HCT116 (cell line): ENCODE measurements at regions not wholly inside any gene's neighbourhood (a gene's known extent, or its start where the extent isn't known, plus 50 kb on each side); places are given as distances from the start of the nearest gene placed in this dataset.

Source experiments
- ATAC-seq: fragments of 200-7000 bp; cut with Tn5 transposase; 2 replicates; pipeline ENCODE4 v1.9.1; 2020; ENCODE audit warnings: mild to moderate bottlenecking, moderate library complexity
- BruUV-seq: library from RNA; stranded (reverse); fragments of 400-500 nt; replicated peaks from 2 replicates; lab custom pipeline; 2021; lab: Mats Ljungman, UMichigan
- CTCF ChIA-PET: fragments of 300-600 bp; sonication (Branson Sonifier 250); formaldehyde crosslinking; loops from one replicate; lab custom pipeline; 2021; ENCODE audit warnings: antibody characterized with exemption; lab: Charles Lee
- POLR2A ChIA-PET: fragments of 300-600, 350-600 bp; sonication (Branson Sonifier 250); formaldehyde crosslinking; loops from one replicate; lab custom pipeline; 2021; ENCODE audit warnings: antibody characterized with exemption; lab: Charles Lee
- RAD21 ChIA-PET, 2 experiments: fragments of 300-600 bp; sonication (Branson Sonifier 250); formaldehyde crosslinking; loops; one replicate each; lab custom pipeline; 2023; ENCODE audit warnings: low total read pairs in 2 of 2; ENCODE audit not compliant: uncharacterized antibody in 2 of 2, unreplicated experiment in 2 of 2, low non-redundant PET in 1 of 2; lab: Charles Lee
- DNase-seq: peaks from one replicate; pipeline ENCODE4 v3.0.0-alpha.2; 2010; ENCODE audit warnings: low read depth, low spot score
- H2AFZ ChIP-seq: fragments of 200-600 bp; shearing (Covaris generic), sonication (generic); 2 replicates; pipeline ENCODE4 v1.6.1; 2017; ENCODE audit warnings: low read depth, mixed run types, mixed read lengths, antibody characterized with exemption, low read length; ENCODE audit not compliant: poor library complexity, severe bottlenecking
- H3K27ac ChIP-seq: 2 replicates; pipeline ENCODE4 v1.5.1; 2012; ENCODE audit warnings: low read depth, low read length
- H3K27me3 ChIP-seq: fragments of 200-600 bp; sonication (generic); 2 replicates; pipeline ENCODE4 v1.6.1; 2016; ENCODE audit warnings: mixed run types, low read length, mixed read lengths; ENCODE audit not compliant: insufficient read depth
- H3K36me3 ChIP-seq, 2 experiments: fragments of 200-500 bp in 1 of 2; fragments of 200-600 bp in 1 of 2; sonication (Bioruptor generic) in 1 of 2; sonication (generic) in 1 of 2; 2 replicates each; pipeline versions ENCODE4 v1.5.1 to v1.6.1; 2014 to 2016; ENCODE audit warnings: low read length in 2 of 2, inconsistent platforms in 1 of 2, mixed read lengths in 1 of 2, mixed run types in 1 of 2; ENCODE audit not compliant: insufficient read depth in 2 of 2, control insufficient read depth in 1 of 2
- H3K4me1 ChIP-seq, 2 experiments: fragments of 200-600 bp in 1 of 2; sonication (generic) in 1 of 2; 2 replicates each; pipeline versions ENCODE4 v1.5.1 to v1.6.1; 2012 to 2017; ENCODE audit warnings: low read length in 2 of 2, inconsistent platforms in 1 of 2, mild to moderate bottlenecking in 1 of 2, mixed read lengths in 1 of 2, mixed run types in 1 of 2, moderate library complexity in 1 of 2; ENCODE audit not compliant: insufficient read depth in 2 of 2, control insufficient read depth in 1 of 2
- H3K4me2 ChIP-seq: fragments of 200-600 bp; sonication (generic); 2 replicates; pipeline ENCODE4 v1.6.1; 2017; ENCODE audit warnings: mixed run types, low read length, mixed read lengths
- H3K4me3 ChIP-seq, 2 experiments: fragments of 200-600 bp in 1 of 2; sonication (generic) in 1 of 2; replicated peaks in 1 of 2; 2 replicates each; pipeline ENCODE4 v1.5.1; 2011 to 2016; ENCODE audit warnings: low read length in 2 of 2, control low read depth in 1 of 2, low read depth in 1 of 2, mild to moderate bottlenecking in 1 of 2, mixed read lengths in 1 of 2, mixed run types in 1 of 2
- H3K79me2 ChIP-seq: fragments of 200-600 bp; sonication (generic); 2 replicates; pipeline ENCODE4 v1.6.1; 2017; ENCODE audit warnings: mild to moderate bottlenecking, mixed run types, low read length, moderate library complexity, mixed read lengths; ENCODE audit not compliant: insufficient read depth
- H3K9ac ChIP-seq: fragments of 200-600 bp; sonication (generic); 2 replicates; pipeline ENCODE4 v1.6.1; 2016; ENCODE audit warnings: low read length, mixed read lengths
- H3K9me2 ChIP-seq: fragments of 200-600 bp; sonication (generic), shearing (Covaris generic); 2 replicates; pipeline ENCODE4 v1.6.1; 2017; ENCODE audit warnings: mixed run types, mild to moderate bottlenecking, moderate library complexity; ENCODE audit not compliant: insufficient read depth
- H3K9me3 ChIP-seq, 2 experiments: fragments of 200-500 bp in 1 of 2; fragments of 200-600 bp in 1 of 2; sonication (Bioruptor generic) in 1 of 2; sonication (generic) in 1 of 2; 2 replicates each; pipeline ENCODE4 v1.6.1; 2014 to 2017; ENCODE audit warnings: low read length in 2 of 2, mixed read lengths in 2 of 2, inconsistent platforms in 1 of 2, low read depth in 1 of 2, mild to moderate bottlenecking in 1 of 2, mixed run types in 1 of 2, moderate library complexity in 1 of 2; ENCODE audit not compliant: control insufficient read depth in 1 of 2, insufficient read depth in 1 of 2
- H4K20me1 ChIP-seq: fragments of 200-600 bp; sonication (generic), shearing (Covaris generic); 2 replicates; pipeline ENCODE4 v1.6.1; 2017; ENCODE audit warnings: mixed run types, mild to moderate bottlenecking, moderate library complexity; ENCODE audit not compliant: insufficient read depth
- CEBPB ChIP-seq: IDR thresholded peaks from 2 replicates; pipeline ENCODE4 v1.6.1; 2012; ENCODE audit warnings: low read depth
- EGR1 ChIP-seq: IDR thresholded peaks from 2 replicates; pipeline ENCODE4 v1.6.1; 2012; ENCODE audit warnings: low read depth
- EZH2phosphoT487 ChIP-seq: fragments of 200-600 bp; IDR thresholded peaks from 2 replicates; pipeline ENCODE4 v1.6.1; 2018; ENCODE audit warnings: antibody characterized with exemption, borderline replicate concordance
- FOSL1 ChIP-seq: IDR thresholded peaks from 2 replicates; pipeline ENCODE4 v1.6.1; 2012; ENCODE audit warnings: low read depth
- JUND ChIP-seq: IDR thresholded peaks from 2 replicates; pipeline ENCODE4 v1.6.1; 2012
- MAX ChIP-seq: IDR thresholded peaks from 2 replicates; pipeline ENCODE4 v1.6.1; 2012
- POLR2A ChIP-seq: IDR thresholded peaks from 2 replicates; pipeline ENCODE4 v1.7.0; 2011; ENCODE audit warnings: borderline replicate concordance; ENCODE audit not compliant: insufficient read depth, insufficient read length; ENCODE audit errors: extremely low read depth
- SIN3A ChIP-seq: IDR thresholded peaks from 2 replicates; pipeline ENCODE4 v1.6.1; 2012; ENCODE audit warnings: low read depth
- SP1 ChIP-seq: IDR thresholded peaks from 2 replicates; pipeline ENCODE4 v1.6.1; 2012; ENCODE audit warnings: low read depth
- SRF ChIP-seq: IDR thresholded peaks from 2 replicates; pipeline ENCODE4 v1.6.1; 2012; ENCODE audit warnings: low read depth
- TCF7L2 ChIP-seq: IDR thresholded peaks from 2 replicates; pipeline ENCODE4 v1.7.0; 2011; ENCODE audit warnings: borderline replicate concordance, inconsistent platforms; ENCODE audit not compliant: insufficient read depth, insufficient read length; ENCODE audit errors: extremely low read depth
- YY1 ChIP-seq: IDR thresholded peaks from 2 replicates; pipeline ENCODE4 v1.6.1; 2011; ENCODE audit warnings: low read length, low read depth, moderate library complexity, mild to moderate bottlenecking; ENCODE audit not compliant: insufficient replicate concordance; ENCODE audit errors: extremely low read depth
- ZBTB33 ChIP-seq: IDR thresholded peaks from 2 replicates; pipeline ENCODE4 v1.6.1; 2011; ENCODE audit warnings: mild to moderate bottlenecking, low read length, moderate library complexity; ENCODE audit not compliant: insufficient replicate concordance; ENCODE audit errors: extremely low read depth
- ZFX ChIP-seq: fragments of 450-650 bp; IDR thresholded peaks from 2 replicates; pipeline ENCODE4 v1.6.1; 2017
- ZNF274 ChIP-seq: fragments of 200-500 bp; sonication (Bioruptor generic); IDR thresholded peaks from 2 replicates; pipeline ENCODE4 v1.6.1; 2014; ENCODE audit warnings: mild to moderate bottlenecking, low read depth, low read length, inconsistent platforms
- intact Hi-C: fragments of 100-400 bp; cut with micrococcal nuclease; formaldehyde crosslinking; loops from 2 replicates; pipeline ENCODE4 v1.10.0; 2022

- TF ChIP-seq YY1 (no peak), CEBPB (no peak), MAX (no peak), SRF (no peak), ZBTB33 (no peak), EZH2phosphoT487 (no peak), SP1 (no peak), JUND (no peak), ZFX (no peak)
- H4K20me1 ChIP-seq, result no peaks in the 10 kb centered on the region
- no peaks in the 10 kb centered on the region for H3K79me2 ChIP-seq
- no peak for ATAC-seq
- no peak overlapping the region for H2AFZ ChIP-seq
- BruUV-seq, result no TSS peak
- H3K4me2 ChIP-seq, result no peak overlapping the region
- intact Hi-C loops, result no loop called here
- H3K9me3 ChIP-seq, result peaks cover 8 to 9% of the 10 kb centered on the region in 2 experiments; a peak in 3 of 4 replicates
- no peaks in the 10 kb centered on the region for H3K36me3 ChIP-seq
- H3K9ac ChIP-seq, result no peak overlapping the region
- H3K9me2 ChIP-seq, result no peaks in the 10 kb centered on the region
- RAD21 ChIA-PET, result no interaction called here
- CTCF ChIA-PET, result no interaction called here
- H3K27me3 ChIP-seq, result no peaks in the 10 kb centered on the region
- POLR2A ChIA-PET, result no interaction called here
- no peaks in the 10 kb centered on the region for H3K4me1 ChIP-seq
- H3K27ac ChIP-seq, result no peak overlapping the region
- no peak for DNase-seq
- H3K4me3 ChIP-seq, result no peak overlapping the region
Measured at GRCh38 chr4:59650861-59651260, 1549.3 kb upstream of the ADGRL3 start.

GRCh38 chr4:59655996-59656395, 1544.1 kb upstream of the ADGRL3 start:
- H2AFZ ChIP-seq, result no peak overlapping the region

More at GRCh38 chr4:59655996-59656395, 1544.1 kb upstream of the ADGRL3 start:
- Histone ChIP-seq H3K4me2 (no peak overlapping the region), H3K4me1 (no peaks in the 10 kb centered on the region), H3K9me3 (peaks cover 3 to 16% of the 10 kb centered on the region in 2 experiments; a peak in 3 of 4 replicates), H3K27me3 (no peaks in the 10 kb centered on the region), H3K9me2 (no peaks in the 10 kb centered on the region), H3K9ac (no peak overlapping the region), H3K4me3 (no peak overlapping the region), H3K36me3 (no peaks in the 10 kb centered on the region), H4K20me1 (no peaks in the 10 kb centered on the region), H3K27ac (no peak overlapping the region), H3K79me2 (no peaks in the 10 kb centered on the region)
- BruUV-seq, result no TSS peak
- ChIA-PET POLR2A (no interaction called here), CTCF (no interaction called here), RAD21 (no interaction called here)
- TF ChIP-seq TCF7L2 (no peak), POLR2A (no peak), EGR1 (no peak), SIN3A (no peak), FOSL1 (no peak), ZFX (no peak), ZNF274 (no peak), JUND (no peak)
- no peak for DNase-seq
- ATAC-seq, result no peak
- intact Hi-C loops, result no loop called here
